Heart left ventricle (tissue), 16 donors: ENCODE measurements at regions not wholly inside any gene's neighbourhood (a gene's known extent, or its start where the extent isn't known, plus 50 kb on each side); places are given as distances from the start of the nearest gene placed in this dataset.

Source experiments
- ATAC-seq, 4 donors: fragments of 200-7000 bp; cut with Tn5 transposase; one replicate each; pipeline ENCODE4 v1.9.1; 2020 to 2022; ENCODE audit warnings: moderate library complexity in 4 of 4, mild to moderate bottlenecking in 3 of 4, moderate number of reproducible peaks in 1 of 4
- DNase-seq, 5 donors: peaks; one replicate each; pipeline ENCODE4 v3.0.0-alpha.2; 2020
- H3K27ac ChIP-seq, 12 donors: fragments of 200-600 bp; sonication (generic) in 4 of 12; one replicate each; pipeline versions ENCODE4 v1.5.0 to v1.8.0; 2016 to 2022; ENCODE audit warnings: mild to moderate bottlenecking in 2 of 12
- H3K27me3 ChIP-seq, 9 donors: fragments of 200-600 bp; sonication (generic) in 2 of 9; one replicate each; pipeline versions ENCODE4 v1.5.1 to v1.8.0; 2016 to 2022; ENCODE audit warnings: mild to moderate bottlenecking in 3 of 9
- H3K36me3 ChIP-seq, 9 donors: fragments of 200-600 bp; sonication (generic) in 2 of 9; one replicate each; pipeline versions ENCODE4 v1.5.0 to v1.8.0; 2018 to 2022; ENCODE audit warnings: mild to moderate bottlenecking in 2 of 9
- H3K4me1 ChIP-seq, 12 donors: fragments of 200-600 bp; sonication (generic) in 4 of 12; one replicate each; pipeline versions ENCODE4 v1.5.0 to v1.8.0; 2016 to 2022; ENCODE audit warnings: mild to moderate bottlenecking in 3 of 12
- H3K4me3 ChIP-seq, 12 donors: fragments of 200-600 bp; sonication (generic) in 4 of 12; one replicate each; pipeline versions ENCODE4 v1.5.0 to v1.8.0; 2017 to 2022; ENCODE audit warnings: mild to moderate bottlenecking in 9 of 12, moderate library complexity in 4 of 12
- H3K9me3 ChIP-seq, 12 donors: fragments of 200-600 bp; sonication (generic) in 4 of 12; one replicate each; pipeline versions ENCODE4 v1.5.0 to v1.8.0; 2016 to 2022; ENCODE audit warnings: mild to moderate bottlenecking in 1 of 12
- POLR2A ChIP-seq, 2 donors: fragments of 450-650 bp; IDR thresholded peaks; one replicate each; pipeline ENCODE4 v1.6.1; 2017; ENCODE audit warnings: antibody characterized with exemption in 2 of 2, mild to moderate bottlenecking in 2 of 2, moderate library complexity in 2 of 2
- WGBS, 4 donors: extraction: QIAGEN DNeasy Blood & Tissue Kit in 2 of 4; methylation state at CpG; one replicate each; pipeline versions ENCODE4 v1.1.5 to v1.1.7; 2013 to 2018; 5-methylcytosine and 5-hydroxymethylcytosine counted together
- intact Hi-C, 10 donors: fragments of 100-400 bp; cut with DNase I; formaldehyde crosslinking; loops; one replicate each; pipeline versions ENCODE4 v1.11.1 to v1.14.2; 2022
- TF ChIP-seq, protein P1 (sequence below), 12 donors: fragments of 200-600 bp; sonication (generic) in 4 of 12; IDR thresholded peaks; one replicate each; pipeline versions ENCODE4 v1.5.0 to v1.8.0; 2018 to 2022; ENCODE audit warnings: antibody characterized with exemption in 12 of 12, mild to moderate bottlenecking in 5 of 12
- donor health status: ischemic (EF 13 %, LVEDD 7.1; RV severe dilation, severe dysfunction).
- donor health status: healthy with polysubstance abuse.
- donor health status: DM: no; HTN: yes; CAD: no.
- donor health status: DM: no; HTN: no; CAD: no.
- donor health status: ischemic (EF 25% LVEDD 6.9; RV normal size, moderate dysfunction).
- donor health status: ischemic (EF 25% LVEDD 5.7; RV mildly dilated, moderate dysfunction).
- donor health status: healthy.
- donor health status: DM: yes; HTN: yes; CAD: no.
- donor health status: ischemic (EF 35%, LVEDD 5.7; RV mildly dilated, moderate dysfunction).
- donor health status: nonischemic (EF 11% LVEDD 7.7; RV severe dilation, severe dysfunction).
- donor health status: DM: yes; HTN: yes; CAD: no.
- donor health status: PGD.
- donor health status: ischemic (EF 29% LVEDD 5.4; RV normal size, mild dysfunction).
- donor health status: nonischemic (EF 23%, LVEDD 6.1; RV moderate dilation, normal function).

DNA sequence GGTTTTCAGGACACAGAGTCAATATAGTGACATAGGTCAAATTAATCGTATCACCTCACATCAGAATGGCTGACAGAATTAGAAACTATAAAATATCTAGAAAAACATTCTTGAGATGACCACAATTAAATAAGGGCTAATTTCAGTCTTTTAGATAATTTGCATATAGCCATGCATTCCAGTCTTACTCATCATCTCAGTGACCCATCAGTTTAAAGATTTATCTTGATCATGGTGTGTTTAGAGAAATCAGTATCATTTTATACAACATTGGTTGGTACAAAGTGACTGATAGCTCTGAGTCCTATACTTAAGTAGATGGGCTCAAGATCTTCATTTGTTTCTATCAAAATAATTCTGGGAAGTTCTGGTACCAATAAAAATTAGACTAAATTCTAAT lies 262.3 kb upstream of the SNX7 start:
- ATAC-seq (no peak), DNase-seq (no peak)
- TF ChIP-seq POLR2A (IDR thresholded peaks at IDR 0.05), result no peak
- TF ChIP-seq, protein P1, sequence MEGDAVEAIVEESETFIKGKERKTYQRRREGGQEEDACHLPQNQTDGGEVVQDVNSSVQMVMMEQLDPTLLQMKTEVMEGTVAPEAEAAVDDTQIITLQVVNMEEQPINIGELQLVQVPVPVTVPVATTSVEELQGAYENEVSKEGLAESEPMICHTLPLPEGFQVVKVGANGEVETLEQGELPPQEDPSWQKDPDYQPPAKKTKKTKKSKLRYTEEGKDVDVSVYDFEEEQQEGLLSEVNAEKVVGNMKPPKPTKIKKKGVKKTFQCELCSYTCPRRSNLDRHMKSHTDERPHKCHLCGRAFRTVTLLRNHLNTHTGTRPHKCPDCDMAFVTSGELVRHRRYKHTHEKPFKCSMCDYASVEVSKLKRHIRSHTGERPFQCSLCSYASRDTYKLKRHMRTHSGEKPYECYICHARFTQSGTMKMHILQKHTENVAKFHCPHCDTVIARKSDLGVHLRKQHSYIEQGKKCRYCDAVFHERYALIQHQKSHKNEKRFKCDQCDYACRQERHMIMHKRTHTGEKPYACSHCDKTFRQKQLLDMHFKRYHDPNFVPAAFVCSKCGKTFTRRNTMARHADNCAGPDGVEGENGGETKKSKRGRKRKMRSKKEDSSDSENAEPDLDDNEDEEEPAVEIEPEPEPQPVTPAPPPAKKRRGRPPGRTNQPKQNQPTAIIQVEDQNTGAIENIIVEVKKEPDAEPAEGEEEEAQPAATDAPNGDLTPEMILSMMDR (IDR thresholded peaks at IDR 0.05), result no peak
- H3K4me1 ChIP-seq, result peaks cover 0 to 26% (median 0%) of the 10 kb centered on the region in 12 donors
- H3K9me3 ChIP-seq, result no peaks in the 10 kb centered on the region
- H3K36me3 ChIP-seq, result no peaks in the 10 kb centered on the region
- no peak overlapping the region for H3K4me3 ChIP-seq
- 88 to 97% (median 96%) methylated on average over 1 of the region's 1 CpG for WGBS, 4 donors
- intact Hi-C loops, result no loop called here
- H3K27ac ChIP-seq, result no peak overlapping the region
- H3K27me3 ChIP-seq, result no peaks in the 10 kb centered on the region

DNA sequence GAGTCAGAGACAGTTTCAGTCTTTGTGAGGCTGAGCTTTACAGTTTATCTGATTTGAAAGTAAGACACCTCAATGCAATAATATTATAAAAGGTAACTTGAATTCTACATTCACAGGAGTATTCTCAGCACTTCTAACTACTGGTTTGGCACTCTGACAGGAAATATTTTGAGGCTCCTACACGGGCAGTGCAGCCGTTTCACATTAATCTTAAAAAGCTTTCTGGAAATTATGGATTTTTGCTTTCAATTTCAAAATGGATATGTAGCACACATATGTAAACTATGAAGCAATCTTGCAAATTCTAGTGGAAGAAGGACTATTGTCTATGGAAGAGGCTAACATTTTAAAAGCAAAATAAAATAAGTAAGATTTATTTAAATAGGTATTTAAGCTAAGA lies 262.9 kb upstream of the SNX7 start:
- H3K36me3 ChIP-seq, result no peaks in the 10 kb centered on the region
- no peak overlapping the region for H3K4me3 ChIP-seq
- H3K4me1 ChIP-seq, result peaks cover 0 to 20% (median 0%) of the 10 kb centered on the region in 12 donors
- no peak overlapping the region for H3K27ac ChIP-seq
- H3K27me3 ChIP-seq, result no peaks in the 10 kb centered on the region
- intact Hi-C loops, result no loop called here
- DNase-seq (no peak), ATAC-seq (no peak)
- H3K9me3 ChIP-seq, result no peaks in the 10 kb centered on the region
- WGBS, 4 donors, result 28 to 53% (median 34%) methylated on average over 2 of the region's 2 CpGs
- no peak for TF ChIP-seq POLR2A (IDR thresholded peaks at IDR 0.05)
- TF ChIP-seq, protein P1 (IDR thresholded peaks at IDR 0.05), result no peak

DNA sequence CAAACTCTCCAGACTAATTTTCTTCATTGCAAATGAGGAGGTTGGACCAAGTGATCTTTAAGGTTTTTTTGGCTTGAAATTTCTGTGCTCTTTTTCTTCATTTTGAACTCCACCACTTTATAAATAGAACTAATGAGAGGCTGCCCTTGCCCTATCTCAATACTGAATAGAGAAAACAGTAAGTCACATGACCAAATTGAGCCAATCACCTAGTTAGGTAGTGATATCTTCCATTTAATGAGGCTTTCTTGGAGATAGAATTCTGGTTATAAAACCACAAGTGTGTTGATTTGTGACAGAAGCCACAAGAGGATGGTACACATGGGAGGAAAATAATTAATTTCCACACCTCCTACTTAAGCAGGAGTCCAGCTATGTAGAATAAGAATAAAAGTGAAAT lies 263.4 kb upstream of the SNX7 start:
- Histone ChIP-seq H3K4me3 (no peak overlapping the region), H3K36me3 (no peaks in the 10 kb centered on the region), H3K27me3 (no peaks in the 10 kb centered on the region), H3K27ac (no peak overlapping the region), H3K9me3 (no peaks in the 10 kb centered on the region), H3K4me1 (peaks cover 0 to 14% (median 0%) of the 10 kb centered on the region in 12 donors)
- DNase-seq, result no peak
- ATAC-seq, result no peak
- intact Hi-C loops, result no loop called here
- TF ChIP-seq, protein P1 (IDR thresholded peaks at IDR 0.05), result no peak
- no peak for TF ChIP-seq POLR2A (IDR thresholded peaks at IDR 0.05)

DNA sequence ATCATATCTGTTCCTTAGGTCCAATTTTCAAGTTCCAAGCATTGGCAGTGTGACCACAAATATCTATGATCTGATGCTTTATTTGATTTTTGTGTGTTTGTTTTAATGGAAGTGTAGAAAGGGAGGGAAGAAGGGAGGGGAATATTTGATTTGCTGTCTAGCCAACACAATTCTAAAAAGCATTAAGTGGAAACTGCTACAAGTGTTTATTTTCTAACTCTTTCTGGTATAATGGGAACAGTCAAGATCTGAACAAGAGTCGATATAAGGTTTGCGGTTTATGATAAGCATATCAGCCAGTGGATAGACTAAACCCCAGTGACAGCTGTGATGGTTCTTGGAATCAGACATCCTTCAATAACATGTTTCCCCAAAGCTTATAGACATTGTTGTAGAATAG lies 267.8 kb upstream of the SNX7 start:
- 75 to 81% (median 78%) methylated on average over 2 of the region's 2 CpGs for WGBS, 4 donors
- intact Hi-C loops, result no loop called here
- Histone ChIP-seq H3K4me3 (no peak overlapping the region), H3K4me1 (peaks cover 0 to 18% (median 0%) of the 10 kb centered on the region in 12 donors), H3K27ac (no peak overlapping the region), H3K9me3 (no peaks in the 10 kb centered on the region), H3K27me3 (no peaks in the 10 kb centered on the region), H3K36me3 (no peaks in the 10 kb centered on the region)
- ATAC-seq (no peak), DNase-seq (no peak)
- TF ChIP-seq POLR2A (IDR thresholded peaks at IDR 0.05), result no peak
- TF ChIP-seq, protein P1 (IDR thresholded peaks at IDR 0.05), result no peak
